ENCODE measurements at regions not wholly inside any gene's neighbourhood (a gene's known extent, or its start where the extent isn't known, plus 50 kb on each side); places are given as distances from the start of the nearest gene placed in this dataset.
A peak's percentile ranks its signal among the peaks of the same experiment; 100 is the strongest.

- no peak for DNase-seq (ENCODE audit: low read depth in 3 of 3, low spot score in 1 of 3)
Measured at GRCh38 chr12:15033029-15033428, 60.2 kb downstream of the PDE6H start.

- DNase-seq (ENCODE audit: low read depth in 3 of 3, low spot score in 1 of 3), result no peak
Measured at GRCh38 chr12:15033641-15034040, 60.8 kb downstream of the PDE6H start.

GRCh38 chr12:15035185-15035584 lies 62.3 kb downstream of the PDE6H start:
- DNase-seq (ENCODE audit: low read depth in 3 of 3, low spot score in 1 of 3), result no peak

GRCh38 chr12:15037091-15037687 lies 64.3 kb downstream of the PDE6H start:
- DNase-seq (ENCODE audit: low read depth in 3 of 3, low spot score in 1 of 3), result no peak

- DNase-seq (ENCODE audit: low read depth in 3 of 3, low spot score in 1 of 3), result no peak
Measured at GRCh38 chr12:15038137-15038536, 65.3 kb downstream of the PDE6H start.

- no peak for DNase-seq (ENCODE audit: low read depth in 3 of 3, low spot score in 1 of 3)
Measured at GRCh38 chr12:15044471-15044870, 71.6 kb downstream of the PDE6H start.

GRCh38 chr12:15045451-15045850 lies 72.6 kb downstream of the PDE6H start:
- no peak for DNase-seq (ENCODE audit: low read depth in 3 of 3, low spot score in 1 of 3)

- no peak for DNase-seq (ENCODE audit: low read depth in 3 of 3, low spot score in 1 of 3)
Measured at GRCh38 chr12:15047611-15048010, 74.8 kb downstream of the PDE6H start.

- DNase-seq (ENCODE audit: low read depth in 3 of 3, low spot score in 1 of 3), result no peak
Measured at GRCh38 chr12:15049461-15050153, 76.8 kb downstream of the PDE6H start.

GRCh38 chr12:15050659-15051058 lies 77.8 kb downstream of the PDE6H start:
- peak in 1 of 3 donors; percentile 5 for DNase-seq (ENCODE audit: low read depth in 3 of 3, low spot score in 1 of 3)

- DNase-seq (ENCODE audit: low read depth in 3 of 3, low spot score in 1 of 3), result no peak
Measured at GRCh38 chr12:15052691-15053090, 79.8 kb downstream of the PDE6H start.

- no peak for DNase-seq (ENCODE audit: low read depth in 3 of 3, low spot score in 1 of 3)
Measured at GRCh38 chr12:15056218-15056617, 83.4 kb downstream of the PDE6H start.
